ENCODE measurements at regions not wholly inside any gene's neighbourhood (a gene's known extent, or its start where the extent isn't known, plus 50 kb on each side); places are given as distances from the start of the nearest gene placed in this dataset.

GRCh38 chr16:73163238-73163815 is 115.4 kb upstream of the ZFHX3 start:
- H3K79me2 ChIP-seq (ENCODE audit: insufficient read depth, low read length) = no peaks in the 10 kb centered on the region
- no peak overlapping the region for H3K9ac ChIP-seq (ENCODE audit: insufficient read depth, low read depth, low read length)
- H3K4me2 ChIP-seq (ENCODE audit: low read depth, low read length) = peak overlapping the region; percentile 38
- DNase-seq (ENCODE audit: low spot score) = peak; percentile 67
- H4K20me1 ChIP-seq (ENCODE audit: insufficient read depth, low read length) = no peaks in the 10 kb centered on the region
- in situ Hi-C loops (cut with HindIII; ENCODE audit: extremely low pct_ligation_motif_present, low pct_unique_long_range_greater_than_20kb) = no loop called here
- intact Hi-C loops (cut with micrococcal nuclease; ENCODE audit: unreplicated experiment) = loop anchor here (2.0 to 5.0 kb wide), 2 partner anchors 19 to 101 kb away; no protein-coding TSS in a partner anchor
- no peaks in the 10 kb centered on the region for H3K9me3 ChIP-seq (ENCODE audit: low read length)
- CTCF ChIA-PET (ENCODE audit: low intra/inter-chr PET ratio, low total read pairs) = no interaction called here
- 7% methylated on average over 5 of the region's 5 CpGs for WGBS (ENCODE audit: low lambda C conversion rate)
- H2AFZ ChIP-seq (ENCODE audit: low read length) = peak overlapping the region; percentile 8
- H3K4me1 ChIP-seq (ENCODE audit: insufficient read depth, low read length) = peaks cover 12% of the 10 kb centered on the region
- no TSS peak for BruUV-seq (replicated peaks)
- no peaks in the 10 kb centered on the region for H3K36me3 ChIP-seq (replicated peaks in 1 of 2; ENCODE audit: control insufficient read depth in 1 of 2, insufficient read depth in 2 of 2, low read length in 2 of 2)
- no peak for FAIRE-seq
- no peak for TF ChIP-seq KLF6 (CRISPR knock-in tag; IDR thresholded peaks at IDR 0.05)
- TF ChIP-seq SOX13 (IDR thresholded peaks at IDR 0.05) = no peak
- peak in 1 of 2 experiments; percentile 28; a peak in 1 of 4 replicates for TF ChIP-seq SOX13 (CRISPR knock-in tag; conservative IDR thresholded peaks at IDR 0.05 in 1 of 2, IDR thresholded peaks at IDR 0.05 in 1 of 2)
- TF ChIP-seq ZBTB40 (IDR thresholded peaks at IDR 0.05) = peak; percentile 85
- TF ChIP-seq ZBTB40 (CRISPR knock-in tag; IDR thresholded peaks at IDR 0.05) = peak; percentile 99
- peak; percentile 55; the same call in 1 of the 2 replicates for TF ChIP-seq SOX5 (CRISPR knock-in tag; IDR thresholded peaks at IDR 0.05; ENCODE audit: borderline replicate concordance)
- TF ChIP-seq TCF7 (IDR thresholded peaks at IDR 0.05; ENCODE audit: low read depth) = 0 out of 2 replicates have a peak, but pooled peaks have one; percentile 10
- TF ChIP-seq SAP130 (CRISPR knock-in tag; IDR thresholded peaks at IDR 0.05; ENCODE audit: low read depth) = 0 out of 2 replicates have a peak, but pooled peaks have one; percentile 11
- 0 out of 2 replicates have a peak, but pooled peaks have one; percentile 31 for TF ChIP-seq ZNF264 (CRISPR knock-in tag; IDR thresholded peaks at IDR 0.05)
- TF ChIP-seq NR2F6 (IDR thresholded peaks at IDR 0.05) = peak; percentile 41
- no peak for TF ChIP-seq NR2F6 (CRISPR knock-in tag; IDR thresholded peaks at IDR 0.05)
- TF ChIP-seq ZNF263 (CRISPR knock-in tag; IDR thresholded peaks at IDR 0.05) = no peak
- peak; percentile 68; the same call in 1 of the 2 replicates for TF ChIP-seq ZNF317 (CRISPR knock-in tag; IDR thresholded peaks at IDR 0.05)
- no peak for TF ChIP-seq FOXO1 (CRISPR knock-in tag; IDR thresholded peaks at IDR 0.05)
- peak; percentile 85; the same call in 1 of the 2 replicates for TF ChIP-seq ZNF7 (CRISPR knock-in tag; IDR thresholded peaks at IDR 0.05)
- TF ChIP-seq ZNF441 (CRISPR knock-in tag; IDR thresholded peaks at IDR 0.05; ENCODE audit: borderline replicate concordance) = no peak
- TF ChIP-seq NFE2 (CRISPR knock-in tag; IDR thresholded peaks at IDR 0.05) = no peak
- ATAC-seq = no peak
- H3K27me3 ChIP-seq (ENCODE audit: control insufficient read depth in 1 of 2, insufficient read depth in 2 of 2, low read length in 2 of 2) = no peaks in the 10 kb centered on the region
- no peak overlapping the region for H3K4me3 ChIP-seq (replicated peaks in 1 of 3; ENCODE audit: insufficient read depth in 1 of 3, low read depth in 2 of 3, low read length in 3 of 3)
- H3K27ac ChIP-seq (ENCODE audit: extremely low read length, insufficient read depth, low read length) = no peak overlapping the region
- POLR2A ChIA-PET = no interaction called here

All from HepG2 (cell line).